Adrenal gland (tissue), 5 donors: ENCODE measurements at regions not wholly inside any gene's neighbourhood (a gene's known extent, or its start where the extent isn't known, plus 50 kb on each side); places are given as distances from the start of the nearest gene placed in this dataset.
"Not testable (repeated sequence)": the region's sequence is repeated elsewhere in the genome, so short reads cannot be mapped to it uniquely, and the experiment has no call there.

Source experiments
- CTCF ChIP-seq, 6 experiments: fragments of 450-650 bp in 4 of 6; fragments of 200-600 bp in 2 of 6; sonication (generic) in 1 of 6; IDR thresholded peaks; 1 replicate in 5 of 6; 2 replicates in 1 of 6; pipeline versions ENCODE4 v1.5.1 to v1.8.0; 2016 to 2021; ENCODE audit warnings: antibody characterized with exemption in 6 of 6, mild to moderate bottlenecking in 2 of 6, moderate library complexity in 1 of 6
- POLR2A ChIP-seq, 2 donors: fragments of 450-650 bp; IDR thresholded peaks; one replicate each; pipeline ENCODE4 v1.6.1; 2017; ENCODE audit warnings: antibody characterized with exemption in 2 of 2, mild to moderate bottlenecking in 2 of 2, moderate library complexity in 1 of 2
- donor health status: DM: no; HTN: no; CAD: no.

- TF ChIP-seq POLR2A, CTCF (IDR thresholded peaks at IDR 0.05): not testable (repeated sequence)
These were observed 437.7 kb downstream of the NAP1L3 start for GRCh38 chrX:93235494-93236256.
